ENCODE measurements at regions not wholly inside any gene's neighbourhood (a gene's known extent, or its start where the extent isn't known, plus 50 kb on each side); places are given as distances from the start of the nearest gene placed in this dataset.

GRCh38 chr16:86992587-86992986 is 324.6 kb downstream of the C16orf95 start:
- TF ChIP-seq CTCF (IDR thresholded peaks at IDR 0.05) (no peak), POLR2A (IDR thresholded peaks at IDR 0.05) (no peak), EP300 (IDR thresholded peaks at IDR 0.05) (no peak)

All from ovary (tissue), 3 donors.